K562 (cell line): ENCODE measurements at regions not wholly inside any gene's neighbourhood (a gene's known extent, or its start where the extent isn't known, plus 50 kb on each side); places are given as distances from the start of the nearest gene placed in this dataset.

Experiments used
- BRF2 ChIP-seq: IDR thresholded peaks from 3 replicates; pipeline ENCODE4 v1.6.1; 2011; ENCODE audit warnings: borderline replicate concordance, mild to moderate bottlenecking; ENCODE audit not compliant: insufficient read length, insufficient read depth
- CEBPG ChIP-seq, 3 experiments: fragments of 200-800 bp in 1 of 3; sonication (Bioruptor generic) in 1 of 3; sonication (generic) in 1 of 3; formaldehyde crosslinking in 1 of 3; IDR thresholded peaks in 2 of 3; conservative IDR thresholded peaks in 1 of 3; 2 replicates each; pipeline versions ENCODE4 v1.6.1 to v1.8.0; 2016 to 2022; ENCODE audit warnings: missing compliant biosample characterization in 2 of 3, missing genetic modification characterization in 2 of 3, mild to moderate bottlenecking in 1 of 3, missing genetic modification reagents in 1 of 3
- EZH2 ChIP-seq: IDR thresholded peaks from 2 replicates; pipeline ENCODE4 v1.6.1; 2012; ENCODE audit warnings: low read depth, mild to moderate bottlenecking, inconsistent platforms, low read length, borderline replicate concordance
- JUNB ChIP-seq: fragments of 450-650 bp; formaldehyde crosslinking; conservative IDR thresholded peaks from 2 replicates; pipeline ENCODE4 v1.4.0; 2020; ENCODE audit warnings: mild to moderate bottlenecking
- NCOA2 ChIP-seq, 2 experiments: fragments of 450-650 bp; IDR thresholded peaks; 2 replicates each; pipeline ENCODE4 v1.6.1; 2018; ENCODE audit warnings: mild to moderate bottlenecking in 2 of 2, moderate library complexity in 1 of 2; ENCODE audit not compliant: partially characterized antibody in 2 of 2
- RB1 ChIP-seq: fragments of 450-650 bp; IDR thresholded peaks from 2 replicates; pipeline ENCODE4 v1.6.1; 2017; ENCODE audit warnings: low read depth, mild to moderate bottlenecking
- RNF2 ChIP-seq: sonication (generic); IDR thresholded peaks from 2 replicates; pipeline ENCODE4 v1.6.1; 2016
- SAFB ChIP-seq: fragments of 200-400 bp; formaldehyde crosslinking; IDR thresholded peaks from 2 replicates; pipeline ENCODE4 v1.6.1; 2017; ENCODE audit warnings: low read depth, low read length, borderline replicate concordance
- SIN3B ChIP-seq: fragments of 450-650 bp; IDR thresholded peaks from 2 replicates; pipeline ENCODE4 v1.6.1; 2017; ENCODE audit warnings: low read depth, mild to moderate bottlenecking, moderate library complexity
- SNAPC5 ChIP-seq: fragments of 250-450 bp; sonication (Bioruptor Pico); IDR thresholded peaks from 2 replicates; pipeline ENCODE4 v1.8.0; 2021; ENCODE audit warnings: moderate library complexity, mild to moderate bottlenecking, inconsistent platforms
- ZBTB49 ChIP-seq: sonication (generic); formaldehyde crosslinking; IDR thresholded peaks from 2 replicates; pipeline ENCODE4 v1.8.0; 2022; ENCODE audit warnings: missing genetic modification reagents, mild to moderate bottlenecking, borderline replicate concordance
- ZC3H8 ChIP-seq: fragments of 450-650 bp; IDR thresholded peaks from 2 replicates; pipeline ENCODE4 v1.6.1; 2017
- ZEB2 ChIP-seq: fragments of 450-650 bp; IDR thresholded peaks from 2 replicates; pipeline ENCODE4 v1.6.1; 2016
- ZFP1 ChIP-seq: fragments of 450-650 bp; formaldehyde crosslinking; IDR thresholded peaks from 2 replicates; pipeline ENCODE4 v1.4.0; 2020; ENCODE audit warnings: mild to moderate bottlenecking, mixed read lengths
- ZFP91 ChIP-seq: sonication (generic); formaldehyde crosslinking; IDR thresholded peaks from 2 replicates; pipeline ENCODE4 v1.8.0; 2022; ENCODE audit warnings: mild to moderate bottlenecking, missing genetic modification reagents
- ZHX1 ChIP-seq: fragments of 150-350 bp; conservative IDR thresholded peaks from 2 replicates; pipeline ENCODE4 v1.6.1; 2014; ENCODE audit warnings: low read length
- ZNF3 ChIP-seq: fragments of 250-450 bp; sonication (Bioruptor Pico); IDR thresholded peaks from 2 replicates; pipeline ENCODE4 v1.5.0; 2021; ENCODE audit warnings: mild to moderate bottlenecking, moderate library complexity
- ZNF561 ChIP-seq: fragments of 450-650 bp; formaldehyde crosslinking; conservative IDR thresholded peaks from 2 replicates; pipeline ENCODE4 v1.4.0; 2020; ENCODE audit warnings: mild to moderate bottlenecking, moderate library complexity
- ZNF778 ChIP-seq: fragments of 450-650 bp; formaldehyde crosslinking; IDR thresholded peaks from 2 replicates; pipeline ENCODE4 v1.4.0; 2020; ENCODE audit warnings: mild to moderate bottlenecking, moderate library complexity

GRCh38 chr6:3650959-3651697 lies 100.4 kb downstream of the PXDC1 start (continued):
- TF ChIP-seq BRF2 (no peak), ZEB2 (peak; percentile 57; the same call in 1 of the 2 replicates), NCOA2 (IDR thresholded peaks at IDR 0.05; ENCODE audit: partially characterized antibody in 2 of 2) (no peak), RB1 (0 out of 2 replicates have a peak, but pooled peaks have one; percentile 5), JUNB (CRISPR knock-in tag) (no peak), ZHX1 (no peak), SIN3B (no peak), ZBTB49 (CRISPR knock-in tag) (no peak), EZH2 (peak; percentile 49; the same call in 1 of the 2 replicates), ZC3H8 (no peak), ZNF561 (CRISPR knock-in tag) (no peak), SAFB (no peak), RNF2 (peak; percentile 85), SNAPC5 (CRISPR knock-in tag) (no peak), ZFP1 (CRISPR knock-in tag) (no peak), CEBPG (CRISPR knock-in tag; IDR thresholded peaks at IDR 0.05) (0 out of 2 replicates have a peak, but pooled peaks have one; percentile 7), CEBPG (tag; conservative IDR thresholded peaks at IDR 0.05 in 1 of 2, IDR thresholded peaks at IDR 0.05 in 1 of 2) (no peak), ZFP91 (CRISPR knock-in tag) (no peak), ZNF3 (CRISPR knock-in tag) (no peak), ZNF778 (no peak)
